IPS-20b (cell line): ENCODE measurements at regions not wholly inside any gene's neighbourhood (a gene's known extent, or its start where the extent isn't known, plus 50 kb on each side); places are given as distances from the start of the nearest gene placed in this dataset.
"Not testable (repeated sequence)": the region's sequence is repeated elsewhere in the genome, so short reads cannot be mapped to it uniquely, and the experiment has no call there.

Experiments used
- H3K27ac ChIP-seq: one replicate; pipeline ENCODE4 v1.5.1; 2013; ENCODE audit warnings: low read length
- H3K27me3 ChIP-seq: 2 replicates; pipeline ENCODE4 v1.6.1; 2013; ENCODE audit warnings: mild to moderate bottlenecking, low read length, inconsistent platforms; ENCODE audit not compliant: insufficient read depth
- H3K36me3 ChIP-seq: 2 replicates; pipeline ENCODE4 v1.6.1; 2013; ENCODE audit warnings: low read depth, mild to moderate bottlenecking, inconsistent platforms, low read length, moderate library complexity; ENCODE audit not compliant: insufficient read depth
- H3K4me1 ChIP-seq: 2 replicates; pipeline ENCODE4 v1.6.1; 2013; ENCODE audit warnings: mild to moderate bottlenecking, control low read depth, inconsistent platforms, low read length, moderate library complexity; ENCODE audit not compliant: insufficient read depth
- H3K4me3 ChIP-seq: 2 replicates; pipeline ENCODE4 v1.5.1; 2013; ENCODE audit warnings: mild to moderate bottlenecking, low read length, inconsistent platforms
- H3K9ac ChIP-seq: 2 replicates; pipeline ENCODE4 v1.6.1; 2013; ENCODE audit warnings: low read depth, mild to moderate bottlenecking, inconsistent platforms, low read length, moderate library complexity
- H3K9me3 ChIP-seq: 2 replicates; pipeline ENCODE4 v1.6.1; 2013; ENCODE audit warnings: mild to moderate bottlenecking, low read depth, low read length, inconsistent platforms; ENCODE audit not compliant: insufficient read depth

GRCh38 chr3:90136456-90137191 lies 1029.2 kb downstream of the EPHA3 start:
- no peaks in the 10 kb centered on the region for H3K36me3 ChIP-seq
- no peaks in the 10 kb centered on the region for H3K27me3 ChIP-seq
- no peak overlapping the region for H3K27ac ChIP-seq
- H3K9ac ChIP-seq = no peak overlapping the region
- H3K4me3 ChIP-seq = no peak overlapping the region
- H3K4me1 ChIP-seq = no peaks in the 10 kb centered on the region
- H3K9me3 ChIP-seq = no peaks in the 10 kb centered on the region

- Histone ChIP-seq H3K4me3 (no peak overlapping the region), H3K9ac (no peak overlapping the region), H3K27me3 (no peaks in the 10 kb centered on the region), H3K4me1 (no peaks in the 10 kb centered on the region), H3K36me3 (no peaks in the 10 kb centered on the region), H3K9me3 (no peaks in the 10 kb centered on the region), H3K27ac (no peak overlapping the region)
These were observed 1037.9 kb downstream of the EPHA3 start for GRCh38 chr3:90145094-90145860.

- Histone ChIP-seq H3K27ac (no peak overlapping the region), H3K4me3 (no peak overlapping the region), H3K27me3 (no peaks in the 10 kb centered on the region), H3K36me3 (no peaks in the 10 kb centered on the region), H3K9me3 (no peaks in the 10 kb centered on the region), H3K9ac (no peak overlapping the region), H3K4me1 (no peaks in the 10 kb centered on the region)
These were observed 1072.7 kb downstream of the EPHA3 start for GRCh38 chr3:90180096-90180495.

- no peaks in the 10 kb centered on the region for H3K36me3 ChIP-seq
- no peak overlapping the region for H3K27ac ChIP-seq
- H3K9me3 ChIP-seq = no peaks in the 10 kb centered on the region
These were observed 1073.1 kb downstream of the EPHA3 start for GRCh38 chr3:90180543-90180942.

GRCh38 chr3:90182291-90182976 lies 1075.0 kb downstream of the EPHA3 start:
- not testable (repeated sequence) for H3K27ac ChIP-seq, H3K9ac ChIP-seq, H3K9me3 ChIP-seq, H3K36me3 ChIP-seq, H3K27me3 ChIP-seq, H3K4me3 ChIP-seq, H3K4me1 ChIP-seq

More at GRCh38 chr3:90180543-90180942, 1073.1 kb downstream of the EPHA3 start:
- no peak overlapping the region for H3K4me3 ChIP-seq
- no peaks in the 10 kb centered on the region for H3K27me3 ChIP-seq
- H3K9ac ChIP-seq = no peak overlapping the region
- no peaks in the 10 kb centered on the region for H3K4me1 ChIP-seq

GRCh38 chr3:90184861-90185260 lies 1077.4 kb downstream of the EPHA3 start:
- Histone ChIP-seq H3K9ac (no peak overlapping the region), H3K4me1 (no peaks in the 10 kb centered on the region), H3K27ac (no peak overlapping the region), H3K36me3 (no peaks in the 10 kb centered on the region), H3K27me3 (no peaks in the 10 kb centered on the region), H3K9me3 (no peaks in the 10 kb centered on the region), H3K4me3 (no peak overlapping the region)

- H3K27ac ChIP-seq, H3K4me3 ChIP-seq, H3K4me1 ChIP-seq, H3K9me3 ChIP-seq, H3K36me3 ChIP-seq, H3K9ac ChIP-seq, H3K27me3 ChIP-seq: not testable (repeated sequence)
These were observed 1090.0 kb downstream of the EPHA3 start for GRCh38 chr3:90197383-90197782.

- H3K27ac ChIP-seq, H3K9me3 ChIP-seq, H3K27me3 ChIP-seq, H3K9ac ChIP-seq, H3K4me1 ChIP-seq, H3K36me3 ChIP-seq, H3K4me3 ChIP-seq: not testable (repeated sequence)
These were observed 1095.5 kb downstream of the EPHA3 start for GRCh38 chr3:90202931-90203330.

- H3K27me3 ChIP-seq, H3K4me3 ChIP-seq, H3K9me3 ChIP-seq, H3K4me1 ChIP-seq, H3K9ac ChIP-seq, H3K27ac ChIP-seq, H3K36me3 ChIP-seq: not testable (repeated sequence)
These were observed 1099.1 kb downstream of the EPHA3 start for GRCh38 chr3:90206482-90206881.

GRCh38 chr3:90207353-90208097 lies 1100.1 kb downstream of the EPHA3 start:
- H3K4me1 ChIP-seq, H3K9ac ChIP-seq, H3K27ac ChIP-seq, H3K27me3 ChIP-seq, H3K4me3 ChIP-seq, H3K36me3 ChIP-seq, H3K9me3 ChIP-seq: not testable (repeated sequence)

GRCh38 chr3:90221900-90222299 lies 1114.5 kb downstream of the EPHA3 start:
- no peaks in the 10 kb centered on the region for H3K27me3 ChIP-seq
- H3K27ac ChIP-seq = no peak overlapping the region
- no peaks in the 10 kb centered on the region for H3K36me3 ChIP-seq

More at GRCh38 chr3:90221900-90222299, 1114.5 kb downstream of the EPHA3 start:
- Histone ChIP-seq H3K9ac (no peak overlapping the region), H3K9me3 (peaks cover 4% of the 10 kb centered on the region), H3K4me1 (no peaks in the 10 kb centered on the region), H3K4me3 (no peak overlapping the region)
